HCT116 (cell line): ENCODE measurements at regions not wholly inside any gene's neighbourhood (a gene's known extent, or its start where the extent isn't known, plus 50 kb on each side); places are given as distances from the start of the nearest gene placed in this dataset.

Experiments
- CTCF ChIP-seq, 3 experiments: fragments of 200-600 bp in 1 of 3; sonication (generic) in 1 of 3; IDR thresholded peaks in 2 of 3; conservative IDR thresholded peaks in 1 of 3; 2 replicates each; pipeline ENCODE4 v1.5.1; 2012 to 2017; ENCODE audit warnings: low read depth in 2 of 3, low read length in 2 of 3, antibody characterized with exemption in 1 of 3, borderline replicate concordance in 1 of 3, control low read depth in 1 of 3, mild to moderate bottlenecking in 1 of 3, mixed read lengths in 1 of 3, mixed run types in 1 of 3, moderate library complexity in 1 of 3; ENCODE audit not compliant: insufficient read depth in 1 of 3
- EZH2 ChIP-seq: fragments of 200-600 bp; sonication (generic); IDR thresholded peaks from 2 replicates; pipeline ENCODE4 v1.6.1; 2017; ENCODE audit warnings: antibody characterized with exemption, mixed run types
- FOSL1 ChIP-seq: IDR thresholded peaks from 2 replicates; pipeline ENCODE4 v1.6.1; 2012; ENCODE audit warnings: low read depth
- REST ChIP-seq: IDR thresholded peaks from 2 replicates; pipeline ENCODE4 v1.6.1; 2012; ENCODE audit warnings: low read depth

GRCh38 chr4:36712013-36712412, 430.6 kb downstream of the DTHD1 start:
- TF ChIP-seq EZH2: no peak
- no peak for TF ChIP-seq FOSL1
- no peak for TF ChIP-seq REST
- TF ChIP-seq CTCF (IDR thresholded peaks at IDR 0.05 in 2 of 3, conservative IDR thresholded peaks at IDR 0.05 in 1 of 3; ENCODE audit: borderline replicate concordance in 1 of 3, insufficient read depth in 1 of 3, low read depth in 2 of 3, low read length in 2 of 3): no peak
